GM10266 (cell line): ENCODE measurements at regions not wholly inside any gene's neighbourhood (a gene's known extent, or its start where the extent isn't known, plus 50 kb on each side); places are given as distances from the start of the nearest gene placed in this dataset.

ENCODE experiments used
- DNase-seq: peaks from one replicate; pipeline ENCODE4 v3.0.0; 2012; ENCODE audit errors: extremely low spot score
- TF ChIP-seq, protein P1 (sequence below): IDR thresholded peaks from 2 replicates; pipeline ENCODE4 v1.5.1; 2012; ENCODE audit warnings: mild to moderate bottlenecking, low read depth; ENCODE audit not compliant: control insufficient read depth, insufficient read depth; ENCODE audit errors: missing control alignments

- no peak for DNase-seq
- TF ChIP-seq, protein P1, sequence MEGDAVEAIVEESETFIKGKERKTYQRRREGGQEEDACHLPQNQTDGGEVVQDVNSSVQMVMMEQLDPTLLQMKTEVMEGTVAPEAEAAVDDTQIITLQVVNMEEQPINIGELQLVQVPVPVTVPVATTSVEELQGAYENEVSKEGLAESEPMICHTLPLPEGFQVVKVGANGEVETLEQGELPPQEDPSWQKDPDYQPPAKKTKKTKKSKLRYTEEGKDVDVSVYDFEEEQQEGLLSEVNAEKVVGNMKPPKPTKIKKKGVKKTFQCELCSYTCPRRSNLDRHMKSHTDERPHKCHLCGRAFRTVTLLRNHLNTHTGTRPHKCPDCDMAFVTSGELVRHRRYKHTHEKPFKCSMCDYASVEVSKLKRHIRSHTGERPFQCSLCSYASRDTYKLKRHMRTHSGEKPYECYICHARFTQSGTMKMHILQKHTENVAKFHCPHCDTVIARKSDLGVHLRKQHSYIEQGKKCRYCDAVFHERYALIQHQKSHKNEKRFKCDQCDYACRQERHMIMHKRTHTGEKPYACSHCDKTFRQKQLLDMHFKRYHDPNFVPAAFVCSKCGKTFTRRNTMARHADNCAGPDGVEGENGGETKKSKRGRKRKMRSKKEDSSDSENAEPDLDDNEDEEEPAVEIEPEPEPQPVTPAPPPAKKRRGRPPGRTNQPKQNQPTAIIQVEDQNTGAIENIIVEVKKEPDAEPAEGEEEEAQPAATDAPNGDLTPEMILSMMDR, result no peak
These were observed 69.0 kb upstream of the SPANXN1 start for GRCh38 chrX:145178268-145178667.

DNA sequence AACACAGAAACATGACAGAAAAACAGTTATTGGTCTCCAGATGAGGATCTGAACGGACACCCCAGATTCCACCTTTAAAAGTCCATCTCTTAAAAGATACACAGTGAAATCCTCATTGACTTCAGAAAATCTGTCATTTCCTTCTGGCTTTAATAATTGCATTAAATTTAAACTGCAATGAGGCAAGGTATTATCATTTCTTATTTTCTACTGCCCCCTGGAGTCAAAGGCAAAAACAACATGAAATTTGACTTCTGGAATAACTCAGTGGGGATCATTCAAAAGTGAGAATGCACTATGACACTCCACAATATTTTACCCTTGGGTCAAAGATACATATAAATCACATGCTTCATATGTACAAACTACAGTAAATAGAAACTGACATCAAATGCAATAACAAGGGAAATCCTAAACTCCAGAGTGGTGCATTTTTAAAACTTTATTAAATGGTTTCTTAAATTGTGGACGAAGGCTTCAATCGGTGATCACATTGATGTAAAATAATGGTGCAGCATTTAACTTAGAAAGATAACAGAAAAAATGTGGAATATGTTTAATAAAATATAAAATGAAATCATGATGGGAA is 56.4 kb upstream of the SPANXN1 start:
- no peak for DNase-seq
- TF ChIP-seq, protein P1, result peak; percentile 10
